GM12873 (cell line): ENCODE measurements at regions not wholly inside any gene's neighbourhood (a gene's known extent, or its start where the extent isn't known, plus 50 kb on each side); places are given as distances from the start of the nearest gene placed in this dataset.
A peak's percentile ranks its signal among the peaks of the same experiment; 100 is the strongest.

ENCODE experiments used
- CTCF ChIP-seq: IDR thresholded peaks from 2 replicates; pipeline ENCODE4 v1.5.1; 2012; ENCODE audit warnings: low read depth, mild to moderate bottlenecking, moderate library complexity, low read length, control low read depth; ENCODE audit not compliant: insufficient read depth; ENCODE audit errors: missing control alignments

DNA sequence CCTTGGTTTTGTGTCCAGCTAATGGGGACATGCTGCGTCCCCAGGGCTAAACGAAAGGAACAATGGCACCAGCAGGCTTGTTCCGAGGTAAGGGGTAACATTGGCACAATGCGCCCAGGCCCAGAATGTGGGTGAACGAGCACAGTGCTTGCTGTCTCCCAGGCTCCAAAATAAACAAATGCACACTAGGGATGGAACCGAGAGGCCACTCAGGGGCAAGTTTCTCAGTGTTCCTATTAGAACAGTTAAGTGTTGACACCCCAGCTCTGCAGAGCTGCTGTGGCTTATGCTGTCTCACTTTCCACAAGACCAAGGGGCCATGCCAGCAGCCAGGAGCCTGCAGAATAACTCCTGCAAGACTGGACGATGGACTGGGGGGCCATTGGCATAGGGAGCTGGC is 492.4 kb downstream of the GADD45G start:
- TF ChIP-seq CTCF = no peak

- no peak for TF ChIP-seq CTCF
Measured at GRCh38 chr9:90098408-90098807, 493.6 kb downstream of the GADD45G start.

- TF ChIP-seq CTCF = peak; percentile 52
Measured at GRCh38 chr9:90099262-90099963, 494.6 kb downstream of the GADD45G start.

- TF ChIP-seq CTCF = no peak
Measured at GRCh38 chr9:90100014-90100413, 495.2 kb downstream of the GADD45G start.

DNA sequence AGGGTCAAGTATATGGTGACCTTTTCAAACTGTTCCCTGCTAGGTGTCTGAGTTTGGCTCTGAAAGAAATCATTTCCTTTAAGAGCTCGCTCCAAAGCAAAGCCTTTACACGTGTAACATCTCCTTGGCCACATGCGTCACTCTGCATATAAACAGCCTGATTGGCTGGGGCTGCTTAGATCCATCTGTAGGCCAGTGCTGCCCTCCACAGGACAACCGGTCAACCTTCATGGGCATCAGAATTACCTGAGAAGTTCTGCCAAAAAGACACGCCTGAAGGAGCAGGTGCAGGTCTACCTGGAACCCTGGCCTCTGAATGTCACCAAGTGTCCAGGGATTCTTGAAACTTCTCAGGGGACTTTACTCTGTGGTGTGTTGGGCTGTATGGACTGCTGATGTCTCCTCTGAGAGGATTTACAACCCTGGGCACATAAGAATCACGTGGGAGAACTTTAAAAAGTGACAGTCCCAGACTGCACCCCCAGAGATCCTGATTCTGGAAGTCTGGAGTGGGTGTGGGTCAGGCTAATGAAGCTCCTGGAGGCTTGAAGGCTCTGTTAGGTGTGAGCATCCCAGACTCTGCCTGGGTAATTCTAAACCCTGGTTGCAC is 497.6 kb downstream of the GADD45G start:
- peak; percentile 76 for TF ChIP-seq CTCF

GRCh38 chr9:90103771-90104170 is 499.0 kb downstream of the GADD45G start:
- TF ChIP-seq CTCF = no peak

DNA sequence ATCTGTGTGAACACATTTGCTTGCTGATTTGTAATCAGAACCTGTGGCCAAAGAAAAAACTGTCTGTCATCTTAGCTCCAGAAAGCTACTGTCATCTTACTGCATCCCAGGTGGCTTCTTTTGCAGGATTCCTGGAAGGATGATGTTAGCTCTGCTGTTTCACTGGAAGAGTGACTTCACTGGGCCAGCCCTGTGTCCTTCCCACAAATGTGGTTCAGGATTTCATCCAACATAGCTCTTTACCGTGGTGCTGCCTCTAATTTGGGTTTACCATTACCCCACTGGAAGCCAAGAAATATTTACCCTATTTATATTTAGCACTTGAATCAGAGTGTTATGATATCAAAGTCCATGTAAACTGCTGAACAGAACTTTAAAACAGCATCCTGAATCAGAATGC is 501.0 kb downstream of the GADD45G start:
- no peak for TF ChIP-seq CTCF
